ENCODE measurements at regions not wholly inside any gene's neighbourhood (a gene's known extent, or its start where the extent isn't known, plus 50 kb on each side); places are given as distances from the start of the nearest gene placed in this dataset.

DNA sequence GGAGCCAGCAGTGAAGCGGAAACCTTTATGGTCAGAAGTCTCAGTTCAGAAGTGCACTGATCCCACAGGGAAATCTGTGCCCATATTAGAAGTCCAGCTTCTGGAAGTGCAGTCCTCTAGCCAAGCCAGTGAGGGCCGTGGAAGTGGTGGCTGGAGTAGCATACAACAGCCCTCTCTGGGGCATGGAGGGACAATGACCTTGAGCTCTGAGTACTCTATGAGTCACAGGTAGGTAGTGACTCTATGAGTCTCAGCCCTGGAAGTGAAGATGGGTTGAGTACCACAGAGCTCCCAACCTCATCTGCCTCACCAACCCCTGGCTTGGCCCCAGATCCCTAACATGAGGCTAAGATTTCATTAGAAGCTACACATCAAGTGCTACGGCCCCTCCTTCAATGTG, 205.9 kb upstream of the PPP2R3A start:
- intact Hi-C loops (cut with DNase I; ENCODE audit: low total_unique reads) = no loop called here
- peaks cover 0 to 5% (median 0%) of the 10 kb centered on the region in 8 donors for H3K9me3 ChIP-seq
- TF ChIP-seq CTCF (IDR thresholded peaks at IDR 0.05 in 8 of 11, conservative IDR thresholded peaks at IDR 0.05 in 3 of 11) (no peak), POLR2A (IDR thresholded peaks at IDR 0.05) (no peak), POLR2AphosphoS5 (IDR thresholded peaks at IDR 0.05) (no peak)
- H3K27ac ChIP-seq = no peak overlapping the region
- no peak for DNase-seq
- 85 to 95% (median 92%) methylated on average over 3 of the region's 3 CpGs for WGBS, 5 donors
- no peaks in the 10 kb centered on the region for H3K27me3 ChIP-seq (replicated peaks in 1 of 7)
- no peak overlapping the region for H3K4me3 ChIP-seq
- no peaks in the 10 kb centered on the region for H3K4me1 ChIP-seq
- no peaks in the 10 kb centered on the region for H3K36me3 ChIP-seq

DNA sequence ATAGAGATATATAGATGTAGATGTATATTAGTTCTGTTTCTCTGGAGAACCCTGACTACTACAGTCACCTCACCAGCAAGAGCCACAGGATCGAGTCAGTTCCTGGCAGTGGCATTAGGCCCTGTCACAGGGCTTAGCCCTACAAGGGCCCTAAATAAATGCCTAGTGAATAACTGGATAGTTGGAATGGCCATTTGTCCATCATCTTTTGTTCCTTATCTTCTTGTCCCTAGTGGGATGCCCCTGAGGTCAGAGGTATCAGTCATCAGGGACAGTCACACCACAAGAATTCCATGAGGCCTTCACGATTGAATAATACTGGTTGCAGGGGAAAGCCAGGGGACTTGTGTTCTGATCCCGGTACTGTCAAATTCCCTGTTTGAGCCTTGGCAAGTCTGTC, 204.9 kb upstream of the PPP2R3A start:
- Histone ChIP-seq H3K9me3 (peaks cover 0 to 13% (median 4%) of the 10 kb centered on the region in 8 donors), H3K4me3 (no peak overlapping the region), H3K36me3 (no peaks in the 10 kb centered on the region), H3K27me3 (replicated peaks in 1 of 7) (no peaks in the 10 kb centered on the region), H3K4me1 (no peaks in the 10 kb centered on the region), H3K27ac (no peak overlapping the region)
- WGBS, 5 donors = 80 to 88% (median 81%) methylated on average over 3 of the region's 3 CpGs
- no peak for DNase-seq
- intact Hi-C loops (cut with DNase I; ENCODE audit: low total_unique reads) = no loop called here
- TF ChIP-seq CTCF (IDR thresholded peaks at IDR 0.05 in 8 of 11, conservative IDR thresholded peaks at IDR 0.05 in 3 of 11) (no peak), POLR2AphosphoS5 (IDR thresholded peaks at IDR 0.05) (no peak), POLR2A (IDR thresholded peaks at IDR 0.05) (no peak)

DNA sequence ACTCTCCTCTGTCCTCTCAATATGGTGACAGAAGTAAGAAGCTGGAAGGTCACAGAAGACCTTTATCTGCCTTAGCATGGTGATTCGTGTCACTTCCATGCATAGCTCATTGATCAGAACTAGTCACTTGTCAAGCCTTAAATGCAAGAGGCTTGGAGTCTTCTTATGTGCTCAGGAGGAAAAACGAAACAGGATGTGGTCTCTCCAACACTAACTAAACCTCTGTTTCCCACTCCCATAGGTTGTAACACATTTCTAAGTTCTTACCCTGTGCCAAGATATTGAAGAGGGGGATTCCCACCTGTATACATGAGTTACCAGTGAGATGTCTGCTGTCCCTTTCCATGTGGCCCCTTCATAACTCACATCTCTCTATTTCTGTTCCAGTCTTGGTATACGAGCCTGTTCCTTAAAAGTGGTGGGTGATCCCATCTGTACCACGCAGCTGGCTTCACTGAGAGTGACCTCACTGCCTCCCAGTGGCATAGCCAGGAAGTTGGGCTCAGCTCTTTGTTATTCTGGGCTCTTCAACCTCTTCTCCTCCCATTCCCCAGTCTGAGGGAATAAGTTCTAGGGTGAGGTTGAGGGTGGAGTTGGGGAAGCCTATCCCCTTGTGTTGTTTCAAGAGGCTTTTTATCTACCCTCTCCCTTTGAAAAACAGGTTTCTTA, 203.2 kb upstream of the PPP2R3A start:
- H3K27ac ChIP-seq = no peak overlapping the region
- H3K27me3 ChIP-seq (replicated peaks in 1 of 7) = no peaks in the 10 kb centered on the region
- intact Hi-C loops (cut with DNase I; ENCODE audit: low total_unique reads) = no loop called here
- TF ChIP-seq CTCF (IDR thresholded peaks at IDR 0.05 in 8 of 11, conservative IDR thresholded peaks at IDR 0.05 in 3 of 11) (no peak), POLR2AphosphoS5 (IDR thresholded peaks at IDR 0.05) (no peak), POLR2A (IDR thresholded peaks at IDR 0.05) (no peak)
- 25 to 43% (median 33%) methylated on average over 4 of the region's 4 CpGs for WGBS, 5 donors
- no peaks in the 10 kb centered on the region for H3K4me1 ChIP-seq
- no peak overlapping the region for H3K4me3 ChIP-seq
- no peaks in the 10 kb centered on the region for H3K36me3 ChIP-seq
- DNase-seq = no peak
- peaks cover 0 to 13% (median 4%) of the 10 kb centered on the region in 8 donors for H3K9me3 ChIP-seq

DNA sequence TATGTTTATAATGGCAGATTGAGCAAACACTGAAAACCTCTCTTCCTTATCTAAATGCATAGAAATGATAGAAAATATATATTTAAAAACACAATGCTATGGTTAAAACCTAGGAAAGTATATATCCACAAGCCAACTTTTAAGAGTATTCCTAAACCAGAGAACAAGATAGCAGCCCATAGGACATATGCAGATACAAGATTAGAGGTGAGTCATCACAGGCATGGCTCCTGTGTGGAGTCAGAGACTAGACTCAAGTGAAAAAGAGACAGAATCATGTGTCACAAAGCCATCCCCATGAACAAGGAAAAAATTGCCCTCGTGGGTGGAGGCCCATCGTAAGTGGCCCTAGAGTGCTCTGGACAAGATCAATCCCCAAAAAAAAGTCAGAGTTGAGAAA, 199.4 kb upstream of the PPP2R3A start:
- Histone ChIP-seq H3K9me3 (peaks cover 0 to 13% (median 4%) of the 10 kb centered on the region in 8 donors), H3K27me3 (replicated peaks in 1 of 7) (no peaks in the 10 kb centered on the region), H3K27ac (no peak overlapping the region), H3K4me1 (no peaks in the 10 kb centered on the region), H3K36me3 (no peaks in the 10 kb centered on the region), H3K4me3 (no peak overlapping the region)
- no peak for TF ChIP-seq POLR2AphosphoS5 (IDR thresholded peaks at IDR 0.05)
- no peak for TF ChIP-seq CTCF (IDR thresholded peaks at IDR 0.05 in 8 of 11, conservative IDR thresholded peaks at IDR 0.05 in 3 of 11)
- no peak for TF ChIP-seq POLR2A (IDR thresholded peaks at IDR 0.05)
- intact Hi-C loops (cut with DNase I; ENCODE audit: low total_unique reads) = no loop called here
- 66 to 84% (median 76%) methylated on average over 2 of the region's 2 CpGs for WGBS, 5 donors
- no peak for DNase-seq

Data from spleen (tissue), 11 donors.